ENCODE measurements at regions not wholly inside any gene's neighbourhood (a gene's known extent, or its start where the extent isn't known, plus 50 kb on each side); places are given as distances from the start of the nearest gene placed in this dataset.
"Not testable (repeated sequence)": the region's sequence is repeated elsewhere in the genome, so short reads cannot be mapped to it uniquely, and the experiment has no call there.

DNA sequence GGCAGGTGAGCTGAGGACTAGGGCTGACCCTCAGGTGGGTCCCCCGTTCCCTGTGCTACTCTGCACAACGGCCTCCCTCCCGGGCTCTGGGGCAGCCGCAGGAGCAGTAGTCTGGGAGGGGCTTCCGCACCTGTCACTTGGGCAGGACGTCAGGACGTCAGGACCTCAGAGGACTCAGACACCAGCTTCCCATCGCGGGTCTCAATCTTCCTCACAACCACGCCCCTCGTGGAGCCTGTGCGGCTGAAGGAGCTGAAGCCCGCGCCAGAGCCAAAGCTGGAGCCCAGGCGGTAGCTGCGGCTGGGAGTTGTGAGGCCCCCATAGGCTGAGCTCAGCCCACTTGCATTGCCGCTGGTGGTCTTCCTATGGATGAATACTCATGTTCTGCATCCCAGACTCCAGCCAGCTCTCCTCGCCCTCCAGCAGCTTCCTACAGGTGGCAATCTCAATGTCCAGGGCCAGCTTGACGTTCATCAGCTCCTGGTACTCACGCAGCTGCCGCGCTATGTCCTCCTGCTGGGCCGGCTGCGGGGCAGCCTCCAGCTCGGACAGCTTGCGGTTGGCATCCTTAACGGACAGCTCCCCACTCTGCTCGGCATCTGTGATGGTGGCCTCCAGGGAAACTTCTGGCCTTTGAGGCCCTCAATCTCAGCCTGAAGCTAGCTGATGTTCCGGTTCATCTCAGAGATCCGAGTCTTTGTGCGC, 381.4 kb upstream of the RGMB start:
- no peak for FAIRE-seq
- no peak for DNase-seq (ENCODE audit: low spot score in 2 of 2)

DNA sequence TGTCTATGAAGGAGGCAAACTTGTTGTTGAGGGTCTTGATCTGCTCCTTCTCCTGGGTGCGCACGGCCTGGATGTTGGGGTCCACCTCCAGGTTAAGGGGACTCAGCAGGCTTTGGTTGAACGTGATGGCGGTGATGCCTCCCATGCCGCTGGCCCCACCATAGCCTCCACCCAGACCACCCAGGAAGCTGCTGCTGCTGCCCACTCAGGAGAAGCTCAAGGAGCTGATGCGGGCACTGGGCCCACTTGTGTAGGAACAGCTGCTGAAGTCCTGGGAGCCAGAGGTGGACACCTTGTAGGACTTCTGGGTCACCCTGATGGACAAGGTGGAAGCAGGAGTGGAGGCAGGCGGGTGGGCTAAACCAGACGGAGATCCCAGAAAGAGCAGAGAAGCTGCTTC, 380.3 kb upstream of the RGMB start:
- FAIRE-seq; DNase-seq (ENCODE audit: low spot score in 2 of 2): not testable (repeated sequence)

DNA sequence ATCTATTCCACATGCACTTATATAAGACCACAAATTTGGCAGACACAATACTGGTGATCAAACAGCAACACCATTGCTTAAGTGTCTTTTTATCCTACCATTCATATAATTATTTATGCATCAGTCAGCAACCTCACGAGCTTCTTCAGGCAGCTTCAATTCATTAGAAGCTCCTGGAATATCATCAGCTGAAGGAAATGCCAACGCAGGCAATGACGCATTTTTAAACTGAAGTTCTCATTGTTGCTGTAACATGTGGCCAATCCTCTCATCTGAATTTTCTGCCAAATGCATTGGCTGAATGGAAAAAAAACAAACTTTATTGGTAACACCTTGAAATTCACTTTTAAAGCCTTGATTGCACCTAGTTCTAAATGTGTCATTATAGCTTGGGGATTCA, 376.4 kb upstream of the RGMB start:
- no peak for DNase-seq (ENCODE audit: low spot score in 2 of 2)
- FAIRE-seq, result no peak

DNA sequence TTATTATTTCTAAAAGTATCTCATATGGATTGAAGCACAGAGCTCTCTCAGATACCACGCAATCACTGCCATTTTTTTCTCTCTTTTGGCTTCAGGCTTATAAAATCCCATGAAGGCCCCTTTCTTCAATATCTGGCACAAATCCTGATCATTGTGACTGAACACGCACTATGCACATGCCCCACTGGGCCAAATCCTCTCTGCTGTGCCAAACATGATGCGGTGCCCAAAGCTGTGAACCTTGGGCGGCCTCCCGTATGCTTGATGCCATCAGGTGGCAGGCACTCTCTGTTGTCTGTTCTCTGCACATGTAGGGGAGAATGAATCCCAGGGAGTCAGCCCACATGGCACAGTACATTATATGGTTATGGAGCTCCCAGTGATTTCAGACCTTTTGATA, 375.0 kb upstream of the RGMB start:
- FAIRE-seq, result no peak
- no peak for DNase-seq (ENCODE audit: low spot score in 2 of 2)

DNA sequence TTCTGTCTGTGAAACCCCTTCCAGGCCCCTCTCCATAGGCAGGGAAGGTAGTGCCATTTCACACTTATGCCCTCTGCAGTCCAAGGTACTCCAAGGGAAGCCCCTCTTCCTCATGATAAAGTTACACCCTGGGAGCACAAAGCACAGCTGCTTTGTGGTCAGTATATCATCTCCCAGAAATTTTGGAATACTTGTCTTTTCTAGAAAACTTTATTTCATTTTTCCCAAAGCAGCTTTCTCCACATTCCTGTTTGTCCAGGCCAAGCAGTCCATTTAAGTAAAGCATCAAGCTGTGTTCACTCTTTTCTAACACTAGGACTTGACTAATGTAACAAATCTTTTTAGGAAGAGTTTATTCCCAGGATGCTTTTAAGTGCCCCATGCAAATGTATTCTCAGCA, 371.8 kb upstream of the RGMB start:
- no peak for FAIRE-seq
- DNase-seq (ENCODE audit: low spot score in 2 of 2), result no peak

DNA sequence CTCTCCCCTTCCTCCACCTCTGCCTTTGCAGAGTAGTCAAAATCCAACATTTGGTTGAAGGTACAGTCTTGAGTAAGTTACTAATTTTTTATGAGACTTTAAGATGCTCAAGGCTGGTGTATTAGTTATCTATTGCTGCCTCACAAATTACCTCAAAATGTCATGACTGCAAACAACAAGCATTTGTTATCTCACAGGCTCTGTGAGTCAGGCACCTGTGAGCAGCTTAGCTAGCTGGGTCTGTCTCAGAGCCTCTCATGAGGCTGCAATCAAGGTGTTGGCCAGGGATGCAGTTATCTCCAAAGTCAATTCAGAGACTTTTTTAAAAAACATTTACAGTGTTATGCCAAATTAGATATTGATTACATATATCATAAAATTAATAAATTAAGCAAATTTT, 371.3 kb upstream of the RGMB start:
- FAIRE-seq, result no peak
- DNase-seq (ENCODE audit: low spot score in 2 of 2), result no peak

DNA sequence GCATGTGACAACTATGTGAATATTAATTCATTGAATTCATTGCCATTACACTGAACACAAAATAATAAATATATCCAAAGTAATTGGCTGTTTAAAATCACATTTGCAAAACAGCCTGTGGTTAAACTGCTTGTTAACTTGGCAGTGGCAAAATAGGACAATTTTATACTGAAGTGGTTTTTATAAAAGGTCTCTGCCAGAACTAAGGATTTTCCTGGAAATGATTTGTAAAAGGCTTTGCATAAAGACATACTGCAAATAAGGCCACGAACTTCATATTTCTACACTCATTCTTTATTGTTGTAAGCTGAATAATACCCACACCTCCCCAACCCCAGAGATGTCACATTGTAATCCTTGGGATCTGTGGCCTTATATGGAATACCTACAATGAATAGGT, 370.3 kb upstream of the RGMB start:
- FAIRE-seq (no peak), DNase-seq (ENCODE audit: low spot score in 2 of 2) (no peak)

DNA sequence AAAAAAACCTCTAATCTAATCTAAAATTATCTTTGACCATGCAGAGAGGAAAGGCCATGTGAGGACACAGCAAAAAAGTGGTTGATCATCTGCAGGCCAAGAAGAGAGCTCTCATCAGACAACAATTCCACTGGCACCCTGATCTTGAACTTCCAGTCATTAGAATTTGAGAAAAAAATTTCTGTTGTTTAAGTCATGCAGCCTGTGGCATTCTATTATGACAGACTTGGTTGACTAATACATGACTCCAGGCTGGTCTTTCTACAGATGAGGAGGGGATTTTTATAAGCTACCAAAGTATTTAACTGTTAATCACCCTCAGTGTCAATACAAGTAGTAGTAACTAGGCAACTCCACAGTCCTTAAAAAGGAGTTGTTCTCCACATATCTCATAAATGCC, 358.5 kb upstream of the RGMB start:
- no peak for DNase-seq (ENCODE audit: low spot score in 2 of 2)
- no peak for FAIRE-seq

DNA sequence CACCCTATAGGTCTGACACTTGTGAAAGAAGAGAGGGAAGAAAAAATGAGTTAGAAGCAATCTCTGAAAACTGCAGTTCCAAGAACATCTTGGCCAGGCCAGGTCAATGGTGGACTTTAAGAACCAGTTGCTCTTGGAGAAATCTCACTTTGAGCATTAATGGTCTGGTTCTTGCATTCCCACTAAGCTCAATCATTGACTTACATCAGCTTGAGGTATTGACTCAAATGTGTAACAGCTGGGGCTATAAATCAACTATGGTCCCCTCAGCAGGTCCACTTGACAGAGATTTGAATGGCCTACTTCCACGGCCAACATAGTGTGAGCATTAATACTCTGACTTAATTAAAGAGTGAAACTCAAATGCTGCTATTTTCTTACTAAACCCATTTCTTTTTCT, 357.8 kb upstream of the RGMB start:
- DNase-seq (ENCODE audit: low spot score in 2 of 2) (no peak), FAIRE-seq (no peak)

DNA sequence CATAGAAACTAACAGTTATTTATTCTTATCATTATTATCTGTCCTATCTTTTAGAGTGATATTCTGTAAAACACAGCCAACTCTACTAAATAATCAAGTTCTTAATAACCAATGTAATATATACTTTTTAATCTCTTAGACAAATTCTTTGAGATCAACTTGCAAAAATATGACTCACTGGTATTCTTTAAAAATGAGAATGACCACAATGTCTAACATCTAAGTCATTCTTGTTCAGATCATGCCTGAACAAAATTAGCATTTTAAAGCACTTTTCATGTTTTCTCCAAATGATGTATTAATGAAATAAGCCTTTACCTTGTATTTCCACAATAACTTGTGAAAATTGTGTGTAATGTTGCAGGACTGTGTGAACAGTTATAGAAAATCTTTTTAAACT, 356.9 kb upstream of the RGMB start:
- DNase-seq (ENCODE audit: low spot score in 2 of 2) (no peak), FAIRE-seq (no peak)

DNA sequence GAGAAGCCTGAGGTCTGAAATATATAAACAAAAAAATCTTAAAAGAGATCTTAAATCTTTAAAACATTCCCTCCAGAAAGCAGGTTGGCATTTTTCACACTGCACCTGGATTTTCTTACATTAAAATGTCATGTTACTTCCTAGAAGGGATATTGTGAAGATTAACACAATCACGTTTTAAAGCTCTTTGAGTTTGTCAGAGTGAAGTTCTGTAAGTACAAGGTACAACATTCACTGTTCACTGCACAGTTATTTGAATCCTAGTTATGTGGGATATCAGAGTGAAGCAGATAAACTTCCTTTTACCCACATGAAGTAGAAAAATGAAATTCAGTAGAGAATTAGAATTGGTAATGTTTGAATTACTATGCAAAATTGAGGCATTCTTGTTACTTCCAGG, 353.6 kb upstream of the RGMB start:
- no peak for DNase-seq (ENCODE audit: low spot score in 2 of 2)
- no peak for FAIRE-seq

DNA sequence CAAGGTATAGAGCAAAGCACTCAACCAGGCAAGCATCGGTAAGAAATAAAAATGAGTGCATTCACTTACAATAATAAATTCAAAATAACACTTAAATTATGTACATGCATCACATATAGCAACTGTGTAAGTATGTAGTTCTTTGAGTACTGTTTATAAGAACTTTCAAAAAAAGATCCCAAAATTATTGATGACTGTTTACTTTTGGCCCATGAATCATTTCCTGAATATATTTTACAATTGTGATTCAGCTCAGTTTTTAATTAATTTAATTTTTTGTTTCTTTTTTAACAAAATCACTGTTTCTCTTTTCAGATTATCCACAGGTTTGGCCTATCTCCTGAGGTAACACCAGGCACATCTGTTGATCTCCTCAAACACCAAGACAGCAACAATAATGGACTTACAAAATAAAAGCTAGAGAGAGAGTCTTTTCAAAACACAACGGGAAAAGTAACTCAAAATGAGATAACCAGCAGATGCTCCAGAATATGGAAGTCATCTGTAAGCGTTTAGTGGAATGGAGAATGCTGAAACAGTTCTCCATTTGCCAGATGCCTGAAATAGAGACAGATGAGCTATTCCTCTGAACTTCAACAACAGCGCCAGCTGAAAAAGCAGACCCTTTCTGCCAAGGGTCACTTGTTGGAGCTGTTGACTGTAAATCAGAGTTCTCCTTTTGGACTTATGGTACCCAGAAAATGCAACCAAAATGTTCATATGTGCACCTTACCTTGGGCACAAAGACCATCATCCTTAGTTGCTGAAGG, 348.6 kb upstream of the RGMB start:
- FAIRE-seq (no peak), DNase-seq (ENCODE audit: low spot score in 2 of 2) (no peak)

DNA sequence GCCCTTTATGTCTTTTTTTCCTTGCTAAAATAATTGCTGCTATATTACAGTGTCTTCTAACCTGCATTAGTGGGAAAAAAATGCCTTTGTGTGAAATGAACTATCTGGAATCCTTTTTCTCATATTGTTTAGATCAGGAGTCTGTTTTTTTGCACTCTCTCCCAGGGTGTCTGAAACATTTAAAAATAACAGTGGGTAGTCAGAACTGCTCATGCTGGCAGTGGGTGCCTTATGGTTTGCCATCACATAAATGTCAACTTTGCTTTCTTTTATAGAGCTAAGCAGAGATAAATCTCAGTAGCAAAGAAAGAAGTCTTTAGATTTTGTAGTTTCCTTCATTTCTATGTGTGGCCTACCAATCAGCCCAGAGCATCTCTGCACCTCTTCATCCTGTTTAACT, 347.8 kb upstream of the RGMB start:
- FAIRE-seq (no peak), DNase-seq (ENCODE audit: low spot score in 2 of 2) (no peak)

DNA sequence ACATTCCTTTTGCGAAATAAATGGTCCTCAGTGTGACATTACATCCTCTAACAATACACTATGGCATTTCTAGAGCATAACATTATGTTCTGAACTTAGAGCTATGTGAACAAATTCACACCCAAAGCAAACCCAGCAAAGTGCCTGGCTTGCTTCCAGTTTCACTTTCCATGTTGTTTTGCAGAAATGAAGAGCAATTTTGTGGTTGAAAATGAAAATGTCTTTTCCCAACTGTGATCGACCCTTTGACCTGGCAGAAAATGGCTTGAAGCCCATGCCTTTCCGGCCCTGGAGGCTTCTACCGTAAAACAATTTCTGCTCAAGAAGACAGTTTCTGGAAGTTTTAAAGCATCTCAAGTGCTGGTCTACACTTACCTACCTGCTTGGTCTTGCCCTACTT, 344.7 kb upstream of the RGMB start:
- FAIRE-seq (no peak), DNase-seq (ENCODE audit: low spot score in 2 of 2) (no peak)

DNA sequence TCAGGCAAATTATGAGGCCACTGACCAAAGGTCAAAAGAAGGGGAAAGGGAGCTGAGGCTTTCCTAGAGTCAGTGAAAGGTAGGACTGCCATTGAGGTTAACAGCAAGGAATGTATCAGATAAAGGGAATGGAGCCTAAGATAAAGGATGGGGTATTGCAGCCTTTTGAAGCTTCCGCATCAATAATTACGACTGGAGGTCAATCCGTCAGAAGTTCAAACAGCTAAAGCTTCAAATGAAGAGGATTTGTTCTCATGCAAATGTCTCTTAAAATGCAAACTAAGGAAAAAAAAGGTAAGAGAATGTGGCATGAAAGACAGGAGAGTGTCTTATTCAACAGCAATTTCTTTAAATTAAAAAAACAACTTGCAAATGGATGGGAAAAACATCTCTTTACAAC, 341.1 kb upstream of the RGMB start:
- DNase-seq (ENCODE audit: low spot score in 2 of 2) (no peak), FAIRE-seq (no peak)

DNA sequence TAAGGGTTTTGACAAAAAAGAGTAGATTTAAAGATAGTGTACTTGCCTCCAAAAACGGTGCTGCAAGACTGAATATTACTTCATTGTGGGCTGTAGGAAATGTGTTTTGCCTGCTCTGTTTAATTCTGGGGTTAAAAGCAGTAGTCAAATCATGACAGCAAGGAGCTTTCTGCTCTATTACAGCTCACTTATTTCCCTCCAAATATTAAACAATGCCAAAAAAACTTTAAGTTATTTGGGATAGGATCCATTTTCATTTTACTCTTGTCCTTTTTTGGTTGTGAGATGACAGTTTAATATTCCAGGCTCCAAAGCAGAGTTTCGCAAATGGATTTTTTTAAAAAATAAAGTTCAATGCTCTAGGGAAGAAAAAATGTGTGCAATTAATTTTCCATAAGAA, 340.4 kb upstream of the RGMB start:
- no peak for FAIRE-seq
- no peak for DNase-seq (ENCODE audit: low spot score in 2 of 2)

DNA sequence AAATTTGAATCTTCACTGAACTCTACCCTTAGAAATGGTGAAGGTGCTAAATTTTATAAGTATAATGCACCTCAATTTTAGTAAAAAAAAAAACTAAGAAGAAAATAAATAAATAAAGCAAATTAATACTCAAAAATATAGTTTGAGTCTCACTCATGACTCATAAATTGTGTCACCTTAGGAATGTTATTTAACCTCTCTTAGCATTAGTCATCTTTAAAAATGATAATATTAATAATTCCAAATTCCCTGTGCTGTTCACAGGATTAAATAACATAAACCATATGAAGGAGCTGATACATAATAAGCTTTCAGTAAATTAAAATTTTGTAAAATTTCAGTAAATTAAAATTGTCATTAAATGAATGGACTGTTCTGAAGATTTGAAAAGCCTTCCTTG, 339.8 kb upstream of the RGMB start:
- FAIRE-seq (no peak), DNase-seq (ENCODE audit: low spot score in 2 of 2) (no peak)

DNA sequence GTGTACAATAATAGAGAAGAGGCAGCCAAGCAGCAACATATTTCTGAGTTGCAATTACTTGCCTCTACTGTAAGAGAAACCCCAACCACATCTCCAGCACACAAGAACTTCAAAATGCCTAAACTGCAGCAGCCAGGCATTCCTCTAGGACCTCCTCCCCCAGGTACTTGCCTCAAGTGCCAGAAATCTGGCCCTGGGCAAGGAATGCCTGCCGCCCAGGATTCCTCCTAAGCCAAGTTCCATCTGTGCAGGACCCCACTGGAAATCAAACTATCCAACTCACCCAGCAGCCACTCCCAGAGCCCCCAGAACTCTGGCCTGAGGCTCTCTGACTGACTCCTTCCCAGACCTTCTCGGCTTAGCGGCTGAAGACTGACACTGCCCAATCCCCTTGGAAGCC, 336.8 kb upstream of the RGMB start:
- DNase-seq (ENCODE audit: low spot score in 2 of 2), result no peak
- FAIRE-seq, result no peak

DNA sequence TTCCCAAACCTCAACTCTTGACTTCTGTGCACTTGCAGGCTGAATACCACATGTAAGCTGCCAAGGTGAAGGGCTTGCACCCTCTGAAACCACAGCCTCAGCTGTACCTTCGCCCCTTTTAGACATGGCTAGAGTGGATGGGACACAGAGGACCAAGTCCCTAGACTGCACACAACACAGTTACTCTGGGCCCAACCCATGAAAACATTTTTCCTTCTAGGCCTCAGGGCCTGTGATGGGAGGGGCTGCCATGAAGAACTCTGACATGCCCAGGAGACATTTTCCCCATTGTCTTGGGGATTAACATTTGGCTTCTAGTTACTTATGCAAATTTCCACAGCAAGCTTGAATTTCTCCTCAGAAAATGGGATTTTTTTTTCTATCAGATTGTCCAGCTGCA, 331.0 kb upstream of the RGMB start:
- no peak for FAIRE-seq

DNA sequence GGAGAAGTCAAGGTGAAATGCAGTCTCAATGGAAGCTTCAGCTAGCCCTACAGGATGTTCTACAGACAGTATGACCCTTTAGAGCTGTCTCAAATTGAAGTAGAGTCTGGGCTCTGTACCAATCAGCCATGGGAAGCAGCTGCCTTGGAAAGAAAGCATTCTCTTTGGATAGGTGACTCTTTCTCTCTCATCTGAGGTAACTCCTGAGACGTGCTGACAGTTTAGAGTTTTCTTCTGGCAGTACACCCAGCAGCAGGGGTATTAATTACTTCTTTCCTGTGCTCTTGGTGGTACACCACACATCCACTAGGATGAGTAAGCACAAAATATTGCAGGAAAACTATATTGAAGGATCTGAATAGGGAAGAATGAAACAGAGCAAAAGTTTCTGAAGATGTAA, 329.6 kb upstream of the RGMB start:
- FAIRE-seq, result no peak
- no peak for DNase-seq (ENCODE audit: low spot score in 2 of 2)

More for the DNA sequence above, 331.0 kb upstream of the RGMB start:
- DNase-seq (ENCODE audit: low spot score in 2 of 2), result no peak

DNA sequence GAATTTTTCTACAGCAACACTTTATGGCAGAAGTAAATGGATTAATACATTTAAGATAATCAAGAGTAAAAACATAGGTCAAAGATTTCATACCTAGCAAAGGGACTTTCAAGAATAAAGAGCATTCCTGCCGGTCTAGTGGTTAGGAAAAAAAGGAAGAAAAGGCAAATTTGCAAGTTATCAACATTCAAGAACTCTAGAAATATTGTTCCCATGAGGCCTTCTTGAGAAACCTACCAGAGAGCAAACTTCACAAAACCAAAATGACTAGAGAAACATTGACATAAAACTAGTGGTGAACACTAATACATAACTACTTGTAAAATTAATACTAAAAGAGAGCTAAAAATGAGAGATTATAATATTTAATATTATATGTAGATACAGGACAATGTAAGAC, 320.2 kb upstream of the RGMB start:
- no peak for DNase-seq (ENCODE audit: low spot score in 2 of 2)

DNA sequence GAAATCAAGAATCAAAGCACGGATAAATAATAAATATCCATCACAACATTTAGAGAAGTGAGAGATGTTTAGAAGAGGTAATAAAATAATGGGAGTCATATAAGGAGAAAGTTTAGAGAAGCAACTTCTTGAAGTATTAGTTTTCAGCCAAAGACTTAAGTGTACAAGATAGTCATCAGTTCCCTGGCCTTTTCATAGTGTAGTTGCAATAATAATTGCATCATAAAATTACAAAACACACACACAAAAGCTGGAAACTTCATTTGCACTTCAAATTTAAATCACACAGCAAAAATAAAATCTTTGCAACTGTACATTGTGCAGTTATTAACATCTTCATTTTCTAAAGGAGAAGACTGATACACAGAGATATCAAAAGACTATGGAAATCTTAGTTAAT, 319.1 kb upstream of the RGMB start:
- FAIRE-seq, result no peak
- DNase-seq (ENCODE audit: low spot score in 2 of 2), result no peak

More for the DNA sequence above, 320.2 kb upstream of the RGMB start:
- FAIRE-seq, result no peak
